Panc1 (cell line): ENCODE measurements at regions not wholly inside any gene's neighbourhood (a gene's known extent, or its start where the extent isn't known, plus 50 kb on each side); places are given as distances from the start of the nearest gene placed in this dataset.

Source experiments
- POLR2AphosphoS5 ChIP-seq: IDR thresholded peaks from 2 replicates; pipeline ENCODE4 v1.6.1; 2012; ENCODE audit warnings: mild to moderate bottlenecking, low read depth, low read length, moderate library complexity
- TF ChIP-seq, protein P1 (sequence below): fragments of 450-650 bp; IDR thresholded peaks from 2 replicates; pipeline ENCODE4 v1.5.1; 2017; ENCODE audit warnings: mild to moderate bottlenecking
- TF ChIP-seq, protein P2 (sequence below), 2 experiments: IDR thresholded peaks; 2 replicates each; pipeline ENCODE4 v1.6.1; 2011 to 2012; ENCODE audit warnings: low read depth in 2 of 2, control low read depth in 1 of 2, low read length in 1 of 2, mild to moderate bottlenecking in 1 of 2, moderate library complexity in 1 of 2; ENCODE audit not compliant: insufficient read depth in 1 of 2

DNA sequence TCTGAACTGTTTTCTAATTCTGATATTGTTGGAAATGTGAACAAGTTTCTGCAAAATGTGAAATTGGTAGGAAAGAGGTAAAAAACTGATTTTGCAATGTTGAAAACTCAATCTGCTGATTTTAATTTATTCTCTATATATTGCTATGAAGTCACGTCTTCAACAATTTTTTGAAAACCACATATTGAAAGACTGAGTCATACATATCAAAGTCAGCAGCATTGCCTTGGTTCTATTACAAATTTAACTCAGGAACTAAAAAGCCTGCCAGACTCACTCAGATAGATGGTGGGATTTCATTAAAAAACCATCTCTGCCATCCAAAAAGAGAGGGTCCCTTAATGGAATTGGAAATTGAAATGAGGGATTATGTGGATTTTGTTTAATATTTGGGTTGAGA, 351.4 kb downstream of the CNTN3 start:
- TF ChIP-seq, protein P1, sequence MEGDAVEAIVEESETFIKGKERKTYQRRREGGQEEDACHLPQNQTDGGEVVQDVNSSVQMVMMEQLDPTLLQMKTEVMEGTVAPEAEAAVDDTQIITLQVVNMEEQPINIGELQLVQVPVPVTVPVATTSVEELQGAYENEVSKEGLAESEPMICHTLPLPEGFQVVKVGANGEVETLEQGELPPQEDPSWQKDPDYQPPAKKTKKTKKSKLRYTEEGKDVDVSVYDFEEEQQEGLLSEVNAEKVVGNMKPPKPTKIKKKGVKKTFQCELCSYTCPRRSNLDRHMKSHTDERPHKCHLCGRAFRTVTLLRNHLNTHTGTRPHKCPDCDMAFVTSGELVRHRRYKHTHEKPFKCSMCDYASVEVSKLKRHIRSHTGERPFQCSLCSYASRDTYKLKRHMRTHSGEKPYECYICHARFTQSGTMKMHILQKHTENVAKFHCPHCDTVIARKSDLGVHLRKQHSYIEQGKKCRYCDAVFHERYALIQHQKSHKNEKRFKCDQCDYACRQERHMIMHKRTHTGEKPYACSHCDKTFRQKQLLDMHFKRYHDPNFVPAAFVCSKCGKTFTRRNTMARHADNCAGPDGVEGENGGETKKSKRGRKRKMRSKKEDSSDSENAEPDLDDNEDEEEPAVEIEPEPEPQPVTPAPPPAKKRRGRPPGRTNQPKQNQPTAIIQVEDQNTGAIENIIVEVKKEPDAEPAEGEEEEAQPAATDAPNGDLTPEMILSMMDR: no peak
- TF ChIP-seq, protein P2, sequence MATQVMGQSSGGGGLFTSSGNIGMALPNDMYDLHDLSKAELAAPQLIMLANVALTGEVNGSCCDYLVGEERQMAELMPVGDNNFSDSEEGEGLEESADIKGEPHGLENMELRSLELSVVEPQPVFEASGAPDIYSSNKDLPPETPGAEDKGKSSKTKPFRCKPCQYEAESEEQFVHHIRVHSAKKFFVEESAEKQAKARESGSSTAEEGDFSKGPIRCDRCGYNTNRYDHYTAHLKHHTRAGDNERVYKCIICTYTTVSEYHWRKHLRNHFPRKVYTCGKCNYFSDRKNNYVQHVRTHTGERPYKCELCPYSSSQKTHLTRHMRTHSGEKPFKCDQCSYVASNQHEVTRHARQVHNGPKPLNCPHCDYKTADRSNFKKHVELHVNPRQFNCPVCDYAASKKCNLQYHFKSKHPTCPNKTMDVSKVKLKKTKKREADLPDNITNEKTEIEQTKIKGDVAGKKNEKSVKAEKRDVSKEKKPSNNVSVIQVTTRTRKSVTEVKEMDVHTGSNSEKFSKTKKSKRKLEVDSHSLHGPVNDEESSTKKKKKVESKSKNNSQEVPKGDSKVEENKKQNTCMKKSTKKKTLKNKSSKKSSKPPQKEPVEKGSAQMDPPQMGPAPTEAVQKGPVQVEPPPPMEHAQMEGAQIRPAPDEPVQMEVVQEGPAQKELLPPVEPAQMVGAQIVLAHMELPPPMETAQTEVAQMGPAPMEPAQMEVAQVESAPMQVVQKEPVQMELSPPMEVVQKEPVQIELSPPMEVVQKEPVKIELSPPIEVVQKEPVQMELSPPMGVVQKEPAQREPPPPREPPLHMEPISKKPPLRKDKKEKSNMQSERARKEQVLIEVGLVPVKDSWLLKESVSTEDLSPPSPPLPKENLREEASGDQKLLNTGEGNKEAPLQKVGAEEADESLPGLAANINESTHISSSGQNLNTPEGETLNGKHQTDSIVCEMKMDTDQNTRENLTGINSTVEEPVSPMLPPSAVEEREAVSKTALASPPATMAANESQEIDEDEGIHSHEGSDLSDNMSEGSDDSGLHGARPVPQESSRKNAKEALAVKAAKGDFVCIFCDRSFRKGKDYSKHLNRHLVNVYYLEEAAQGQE (IDR thresholded peaks at IDR 0.05; ENCODE audit: insufficient read depth in 1 of 2, low read depth in 2 of 2, low read length in 1 of 2): no peak
- no peak for TF ChIP-seq POLR2AphosphoS5
